Upper lobe of left lung (tissue), 6 donors: ENCODE measurements at regions not wholly inside any gene's neighbourhood (a gene's known extent, or its start where the extent isn't known, plus 50 kb on each side); places are given as distances from the start of the nearest gene placed in this dataset.

ENCODE experiments used
- ATAC-seq, 2 donors: fragments of 200-7000 bp; cut with Tn5 transposase; one replicate each; pipeline ENCODE4 v1.9.1; 2022; ENCODE audit warnings: mild to moderate bottlenecking in 2 of 2, moderate library complexity in 2 of 2; ENCODE audit not compliant: low FRiP score in 2 of 2
- DNase-seq, 2 donors: peaks; one replicate each; pipeline ENCODE4 v3.0.0-alpha.2; 2019 to 2020
- H3K27ac ChIP-seq, 4 donors: fragments of 200-600 bp; sonication (generic); one replicate each; pipeline ENCODE4 v1.5.1; 2016 to 2019
- H3K27me3 ChIP-seq, 4 donors: fragments of 200-600 bp; sonication (generic); one replicate each; pipeline ENCODE4 v1.5.1; 2017 to 2019
- H3K36me3 ChIP-seq, 4 donors: fragments of 200-600 bp; sonication (generic); one replicate each; pipeline ENCODE4 v1.5.1; 2016 to 2019
- H3K4me1 ChIP-seq, 4 donors: fragments of 200-600 bp; sonication (generic); one replicate each; pipeline ENCODE4 v1.5.1; 2018 to 2019
- H3K4me3 ChIP-seq, 4 donors: fragments of 200-600 bp; sonication (generic); one replicate each; pipeline ENCODE4 v1.5.1; 2017 to 2019; ENCODE audit warnings: mild to moderate bottlenecking in 2 of 4, moderate library complexity in 1 of 4
- H3K9me3 ChIP-seq, 4 donors: fragments of 200-600 bp; sonication (generic); one replicate each; pipeline ENCODE4 v1.5.1; 2018 to 2019
- CTCF ChIP-seq, 6 experiments: fragments of 450-650 bp in 4 of 6; fragments of 200-600 bp in 2 of 6; sonication (generic) in 2 of 6; IDR thresholded peaks; one replicate each; pipeline ENCODE4 v1.5.1; 2016 to 2019; ENCODE audit warnings: antibody characterized with exemption in 6 of 6
- EP300 ChIP-seq, 4 donors: sonication (generic); formaldehyde crosslinking; IDR thresholded peaks; one replicate each; pipeline ENCODE4 v1.5.1; 2017; ENCODE audit warnings: antibody characterized with exemption in 4 of 4, control low read depth in 2 of 4
- POLR2A ChIP-seq, 4 donors: fragments of 450-650 bp; IDR thresholded peaks; one replicate each; pipeline ENCODE4 v1.5.1; 2016 to 2017; ENCODE audit warnings: antibody characterized with exemption in 4 of 4, mild to moderate bottlenecking in 2 of 4
- POLR2AphosphoS5 ChIP-seq, 2 donors: sonication (generic); formaldehyde crosslinking; IDR thresholded peaks; one replicate each; pipeline ENCODE4 v1.5.1; 2017; ENCODE audit warnings: antibody characterized with exemption in 2 of 2
- WGBS, 2 donors: methylation state at CpG; one replicate each; pipeline ENCODE4 v1.1.5; 2017 to 2018; 5-methylcytosine and 5-hydroxymethylcytosine counted together
- donor health status: DM: no; HTN: no; CAD: no; lungs with moderate emphysema.
- donor health status: DM: no; HTN: yes; CAD: no; lungs with severe emphysema.

GRCh38 chr2:146262606-146263005 is 1582.2 kb upstream of the ACVR2A start:
- no peaks in the 10 kb centered on the region for H3K36me3 ChIP-seq
- no peaks in the 10 kb centered on the region for H3K9me3 ChIP-seq
- H3K4me1 ChIP-seq = no peaks in the 10 kb centered on the region
- no peak for ATAC-seq
- TF ChIP-seq POLR2A (IDR thresholded peaks at IDR 0.05) (no peak), EP300 (IDR thresholded peaks at IDR 0.05) (no peak), CTCF (IDR thresholded peaks at IDR 0.05) (no peak), POLR2AphosphoS5 (IDR thresholded peaks at IDR 0.05) (no peak)
- DNase-seq = no peak
- H3K27me3 ChIP-seq = no peaks in the 10 kb centered on the region
- H3K4me3 ChIP-seq = no peak overlapping the region
- no peak overlapping the region for H3K27ac ChIP-seq
- 72 to 82% methylated on average over 4 of the region's 4 CpGs for WGBS, 2 donors

DNA sequence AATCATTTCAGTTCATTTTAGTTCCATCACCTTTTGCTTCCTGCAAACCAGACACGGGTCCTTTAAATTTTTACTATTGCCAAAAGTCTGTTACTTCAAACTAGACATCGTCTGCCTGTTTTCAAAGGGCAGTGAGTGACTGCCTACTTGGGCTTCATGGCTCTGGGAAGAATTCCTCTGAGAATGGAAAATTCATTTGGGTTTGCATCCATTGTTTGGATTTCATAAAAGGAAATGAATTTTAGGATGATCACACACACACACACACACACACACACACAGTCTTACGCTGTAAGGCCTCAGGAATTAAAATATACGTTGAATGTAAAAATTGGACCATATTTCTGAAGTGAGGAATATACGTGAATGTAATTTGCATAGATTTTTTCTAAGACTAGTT is 1584.3 kb upstream of the ACVR2A start:
- no peak overlapping the region for H3K27ac ChIP-seq
- WGBS, 2 donors = 75 to 79% methylated on average over 5 of the region's 5 CpGs
- DNase-seq (no peak), ATAC-seq (no peak)
- H3K4me1 ChIP-seq = no peaks in the 10 kb centered on the region
- TF ChIP-seq EP300 (IDR thresholded peaks at IDR 0.05) (no peak), CTCF (IDR thresholded peaks at IDR 0.05) (no peak), POLR2A (IDR thresholded peaks at IDR 0.05) (no peak), POLR2AphosphoS5 (IDR thresholded peaks at IDR 0.05) (no peak)
- no peaks in the 10 kb centered on the region for H3K27me3 ChIP-seq
- H3K36me3 ChIP-seq = no peaks in the 10 kb centered on the region
- H3K9me3 ChIP-seq = no peaks in the 10 kb centered on the region
- no peak overlapping the region for H3K4me3 ChIP-seq

DNA sequence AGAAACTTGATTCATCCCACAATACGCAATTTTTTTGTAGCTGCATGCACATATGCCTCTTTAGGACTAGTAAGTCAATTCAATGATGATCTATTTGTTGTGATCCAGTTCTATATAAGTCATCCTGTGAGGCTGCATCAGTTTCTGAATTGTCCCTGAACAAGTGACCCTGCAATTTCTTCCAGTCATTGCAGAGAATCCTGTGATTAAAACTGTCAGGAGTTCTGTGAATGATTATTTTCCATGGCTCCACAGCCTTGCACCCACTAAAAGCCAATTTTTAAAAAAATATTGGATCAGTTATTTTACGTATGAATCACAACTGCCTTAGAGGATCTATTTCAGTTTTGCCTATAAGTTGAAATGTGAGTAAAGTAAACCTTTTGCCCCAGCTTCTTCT is 1585.0 kb upstream of the ACVR2A start:
- no peak overlapping the region for H3K4me3 ChIP-seq
- no peaks in the 10 kb centered on the region for H3K4me1 ChIP-seq
- no peak overlapping the region for H3K27ac ChIP-seq
- no peaks in the 10 kb centered on the region for H3K27me3 ChIP-seq
- no peaks in the 10 kb centered on the region for H3K36me3 ChIP-seq
- DNase-seq (no peak), ATAC-seq (no peak)
- TF ChIP-seq EP300 (IDR thresholded peaks at IDR 0.05) (no peak), POLR2AphosphoS5 (IDR thresholded peaks at IDR 0.05) (no peak), POLR2A (IDR thresholded peaks at IDR 0.05) (no peak), CTCF (IDR thresholded peaks at IDR 0.05) (no peak)
- 89 to 91% methylated on average over 2 of the region's 2 CpGs for WGBS, 2 donors
- no peaks in the 10 kb centered on the region for H3K9me3 ChIP-seq

GRCh38 chr2:146258071-146258470 is 1586.8 kb upstream of the ACVR2A start:
- DNase-seq = no peak
- TF ChIP-seq POLR2AphosphoS5 (IDR thresholded peaks at IDR 0.05) (no peak), POLR2A (IDR thresholded peaks at IDR 0.05) (no peak), EP300 (IDR thresholded peaks at IDR 0.05) (no peak), CTCF (IDR thresholded peaks at IDR 0.05) (no peak)
- H3K27ac ChIP-seq = no peak overlapping the region
- no peaks in the 10 kb centered on the region for H3K4me1 ChIP-seq
- no peak overlapping the region for H3K4me3 ChIP-seq
- WGBS, 2 donors = 57 to 62% methylated on average over 6 of the region's 6 CpGs
- no peaks in the 10 kb centered on the region for H3K9me3 ChIP-seq
- H3K27me3 ChIP-seq = no peaks in the 10 kb centered on the region
- ATAC-seq = no peak
- no peaks in the 10 kb centered on the region for H3K36me3 ChIP-seq

DNA sequence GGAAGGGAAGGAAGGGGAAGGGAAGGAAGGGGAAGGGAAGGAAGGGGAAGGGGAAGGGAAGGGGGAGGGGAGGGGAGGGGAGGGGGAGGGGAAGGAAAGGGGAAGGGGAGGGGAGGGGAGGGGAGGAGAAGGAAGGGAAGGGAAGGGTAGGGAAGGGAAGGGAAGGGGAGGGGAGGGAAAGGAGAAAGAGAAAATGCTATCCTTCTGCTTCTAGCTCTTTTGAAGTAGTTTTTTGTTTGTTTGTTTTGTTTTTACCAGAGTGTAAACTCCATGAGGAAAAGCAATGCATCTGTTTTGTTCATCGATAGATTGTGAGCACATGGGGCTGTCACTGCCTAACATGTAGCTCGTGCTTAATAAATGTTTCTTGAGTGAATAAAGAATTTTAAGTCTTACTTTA is 1592.7 kb upstream of the ACVR2A start:
- WGBS, 2 donors = 80 to 89% methylated on average over 2 of the region's 2 CpGs
- ATAC-seq (no peak), DNase-seq (no peak)
- Histone ChIP-seq H3K4me3 (no peak overlapping the region), H3K4me1 (no peaks in the 10 kb centered on the region), H3K27me3 (no peaks in the 10 kb centered on the region), H3K27ac (no peak overlapping the region), H3K9me3 (no peaks in the 10 kb centered on the region), H3K36me3 (no peaks in the 10 kb centered on the region)
- TF ChIP-seq POLR2AphosphoS5 (IDR thresholded peaks at IDR 0.05) (no peak), POLR2A (IDR thresholded peaks at IDR 0.05) (no peak), EP300 (IDR thresholded peaks at IDR 0.05) (no peak), CTCF (IDR thresholded peaks at IDR 0.05) (no peak)
